IMR-90 (cell line): ENCODE measurements at regions not wholly inside any gene's neighbourhood (a gene's known extent, or its start where the extent isn't known, plus 50 kb on each side); places are given as distances from the start of the nearest gene placed in this dataset.

Experiments used
- ATAC-seq: fragments of 200-7000 bp; cut with Tn5 transposase; 2 replicates; pipeline ENCODE4 v1.9.1; 2020; ENCODE audit warnings: low read depth, mild to moderate bottlenecking, moderate library complexity
- BruUV-seq: library from RNA; stranded (reverse); fragments of 400-500 nt; replicated peaks from 2 replicates; lab custom pipeline; 2021; lab: Mats Ljungman, UMichigan
- CTCF ChIA-PET: fragments of 300-600 bp; formaldehyde crosslinking; extraction: SDS; loops from one replicate; lab custom pipeline; 2021; ENCODE audit warnings: antibody characterized with exemption; lab: Yijun Ruan, JAX
- POLR2A ChIA-PET: fragments of 300-600 bp; sonication (Branson Sonifier 250); formaldehyde crosslinking; loops from one replicate; lab custom pipeline; 2022; ENCODE audit warnings: antibody characterized with exemption; ENCODE audit not compliant: unreplicated experiment; lab: Charles Lee
- DNase-seq: peaks from one replicate; pipeline ENCODE4 v3.0.0; 2013
- H2AFZ ChIP-seq: replicated peaks from 2 replicates; pipeline ENCODE3; 2013; ENCODE audit warnings: low read length, mild to moderate bottlenecking; ENCODE audit not compliant: poor library complexity
- H2AK5ac ChIP-seq: 2 replicates; pipeline ENCODE4 v1.6.1; 2013; ENCODE audit warnings: low read depth, low read length, inconsistent platforms
- H2AK9ac ChIP-seq: replicated peaks from 2 replicates; pipeline ENCODE3; 2013; ENCODE audit warnings: mild to moderate bottlenecking, low read depth, low read length, moderate library complexity; ENCODE audit not compliant: poor library complexity
- H2BK120ac ChIP-seq: 2 replicates; pipeline ENCODE4 v1.6.1; 2013; ENCODE audit warnings: low read depth, low read length, inconsistent platforms
- H2BK15ac ChIP-seq: 3 replicates; pipeline ENCODE4 v1.6.1; 2013; ENCODE audit warnings: low read depth, low read length, inconsistent platforms
- H2BK20ac ChIP-seq: 2 replicates; pipeline ENCODE4 v1.6.1; 2013; ENCODE audit warnings: low read depth, mild to moderate bottlenecking, inconsistent platforms, low read length, moderate library complexity
- H2BK5ac ChIP-seq: 2 replicates; pipeline ENCODE4 v1.6.1; 2013; ENCODE audit warnings: mild to moderate bottlenecking, low read depth, low read length, inconsistent platforms; ENCODE audit not compliant: poor library complexity, severe bottlenecking
- H3K14ac ChIP-seq: replicated peaks from 2 replicates; pipeline ENCODE4 v1.6.1; 2013; ENCODE audit warnings: low read depth, low read length, inconsistent platforms
- H3K18ac ChIP-seq: 2 replicates; pipeline ENCODE4 v1.6.1; 2013; ENCODE audit warnings: low read depth, low read length, control low read depth
- H3K23ac ChIP-seq: 2 replicates; pipeline ENCODE4 v1.6.1; 2013; ENCODE audit warnings: low read depth, low read length, inconsistent platforms
- H3K27ac ChIP-seq: 2 replicates; pipeline ENCODE4 v1.5.1; 2013; ENCODE audit warnings: mild to moderate bottlenecking, control low read depth, low read length; ENCODE audit not compliant: insufficient read depth
- H3K27me3 ChIP-seq: 2 replicates; pipeline ENCODE4 v1.6.1; 2013; ENCODE audit warnings: low read length; ENCODE audit not compliant: control insufficient read depth, insufficient read depth
- H3K36me3 ChIP-seq: 2 replicates; pipeline ENCODE4 v1.6.1; 2013; ENCODE audit warnings: low read length, mixed read lengths; ENCODE audit not compliant: control insufficient read depth, insufficient read depth
- H3K4ac ChIP-seq: 2 replicates; pipeline ENCODE4 v1.6.1; 2013; ENCODE audit warnings: low read depth, low read length, inconsistent platforms
- H3K4me1 ChIP-seq: 2 replicates; pipeline ENCODE4 v1.6.1; 2013; ENCODE audit warnings: low read length, mixed read lengths; ENCODE audit not compliant: control insufficient read depth, insufficient read depth
- H3K4me2 ChIP-seq: 2 replicates; pipeline ENCODE4 v1.6.1; 2013; ENCODE audit warnings: low read depth, mild to moderate bottlenecking, control low read depth, low read length, moderate library complexity
- H3K4me3 ChIP-seq: 2 replicates; pipeline ENCODE4 v1.5.1; 2013; ENCODE audit warnings: low read depth, mild to moderate bottlenecking, control low read depth, low read length, moderate library complexity; ENCODE audit not compliant: insufficient read depth
- H3K56ac ChIP-seq: 2 replicates; pipeline ENCODE4 v1.6.1; 2013; ENCODE audit warnings: low read length, inconsistent platforms; ENCODE audit not compliant: insufficient read depth; ENCODE audit errors: extremely low read depth
- H3K79me1 ChIP-seq, 2 experiments: 2 replicates each; pipeline ENCODE4 v1.6.1; 2013; ENCODE audit warnings: low read length in 2 of 2, inconsistent platforms in 1 of 2, low read depth in 1 of 2
- H3K9ac ChIP-seq: 2 replicates; pipeline ENCODE4 v1.6.1; 2013; ENCODE audit warnings: low read depth, low read length, control low read depth
- H3K9me1 ChIP-seq: 2 replicates; pipeline ENCODE4 v1.6.1; 2013; ENCODE audit warnings: low read length, inconsistent platforms; ENCODE audit not compliant: insufficient read depth
- H3K9me3 ChIP-seq: 2 replicates; pipeline ENCODE4 v1.6.1; 2013; ENCODE audit warnings: low read length; ENCODE audit not compliant: control insufficient read depth, insufficient read depth
- H4K20me1 ChIP-seq: 2 replicates; pipeline ENCODE4 v1.6.1; 2013; ENCODE audit warnings: low read length, inconsistent platforms; ENCODE audit not compliant: insufficient read depth
- H4K5ac ChIP-seq: 2 replicates; pipeline ENCODE4 v1.6.1; 2013; ENCODE audit warnings: mild to moderate bottlenecking, low read depth, low read length, control low read depth
- H4K8ac ChIP-seq, 2 experiments: 2 replicates each; pipeline ENCODE4 v1.6.1; 2013; ENCODE audit warnings: low read depth in 2 of 2, low read length in 2 of 2, control low read depth in 1 of 2, inconsistent platforms in 1 of 2
- H4K91ac ChIP-seq: 2 replicates; pipeline ENCODE4 v1.6.1; 2013; ENCODE audit warnings: low read depth, low read length, inconsistent platforms; ENCODE audit not compliant: insufficient read depth
- ELK1 ChIP-seq: fragments of 150-350 bp; IDR thresholded peaks from 2 replicates; pipeline ENCODE4 v1.6.1; 2016; ENCODE audit warnings: low read depth, mild to moderate bottlenecking, low read length, moderate library complexity, borderline replicate concordance
- MAFK ChIP-seq: IDR thresholded peaks from 2 replicates; pipeline ENCODE4 v1.6.1; 2012; ENCODE audit warnings: low read depth, low read length, improper control_type of control experiment
- NFE2L2 ChIP-seq: fragments of 150-350 bp; IDR thresholded peaks from 2 replicates; pipeline ENCODE4 v1.6.1; 2016; ENCODE audit warnings: low read depth, mild to moderate bottlenecking, low read length
- whole genome bisulfite sequencing, 2 experiments: methylation state at CpG; one replicate each; pipeline versions ENCODE4 v1.1.5 to v1.1.7; 2013; ENCODE audit warnings: missing lambda C conversion rate in 2 of 2; ENCODE audit not compliant: insufficient read length in 1 of 2; ENCODE audit errors: extremely low coverage in 2 of 2; 5-methylcytosine and 5-hydroxymethylcytosine counted together
- dilution Hi-C: fragments of 300-500 bp; cut with HindIII; formaldehyde crosslinking; loops from one replicate; pipeline ENCODE4 v1.14.3; 2018; ENCODE audit warnings: low sequenced_read_pairs; ENCODE audit not compliant: unreplicated experiment
- in situ Hi-C: fragments of 300-500 bp; cut with MboI; formaldehyde crosslinking; loops from 3 replicates; pipeline ENCODE4 v1.14.3; 2019; ENCODE audit warnings: low sequenced_read_pairs, inconsistent platforms, mixed read lengths
- intact Hi-C: fragments of 100-400 bp; cut with micrococcal nuclease; formaldehyde crosslinking; loops from 2 replicates; pipeline ENCODE4 v1.10.0; 2022

- H3K36me3 ChIP-seq: no peaks in the 10 kb centered on the region
- no peaks in the 10 kb centered on the region; a peak in 1 of 4 replicates for H3K79me1 ChIP-seq
- no peak overlapping the region for H3K14ac ChIP-seq
- TF ChIP-seq ELK1 (no peak), MAFK (no peak), NFE2L2 (no peak)
- ChIA-PET POLR2A (no interaction called here), CTCF (interaction anchor here (0.6 kb wide), 1 partner anchor 1853 kb away, joined by 6 read pairs; no protein-coding TSS in a partner anchor)
- no TSS peak for BruUV-seq
- H3K4ac ChIP-seq: no peak overlapping the region
- H4K91ac ChIP-seq: no peak overlapping the region
- dilution Hi-C loops (no loop called here), intact Hi-C loops (no loop called here), in situ Hi-C loops (no loop called here)
- peaks cover 2% of the 10 kb centered on the region; the same call in 1 of the 2 replicates for H3K9me1 ChIP-seq
- no peak overlapping the region for H3K9ac ChIP-seq
- H2BK5ac ChIP-seq: no peak overlapping the region
- no peak overlapping the region for H2AK9ac ChIP-seq
- H2BK20ac ChIP-seq: no peak overlapping the region
- H3K56ac ChIP-seq: no peak overlapping the region
- DNase-seq (no peak), ATAC-seq (no peak)
- no peak overlapping the region for H4K8ac ChIP-seq
- H3K27me3 ChIP-seq: no peaks in the 10 kb centered on the region
- no peak overlapping the region for H2BK15ac ChIP-seq
- H4K5ac ChIP-seq: no peak overlapping the region
- H3K18ac ChIP-seq: no peak overlapping the region
- no peaks in the 10 kb centered on the region for H4K20me1 ChIP-seq
- H3K4me1 ChIP-seq: no peaks in the 10 kb centered on the region
- H3K27ac ChIP-seq: no peak overlapping the region
- no peak overlapping the region for H3K23ac ChIP-seq
- H3K4me2 ChIP-seq: no peak overlapping the region
- no peak overlapping the region for H2AFZ ChIP-seq
- no peak overlapping the region for H2BK120ac ChIP-seq
- H2AK5ac ChIP-seq: no peak overlapping the region
- no peak overlapping the region for H3K4me3 ChIP-seq
- no peaks in the 10 kb centered on the region for H3K9me3 ChIP-seq
- no CpG with 5 or more reads among the region's 3 CpGs for WGBS, 2 experiments
Measured at GRCh38 chr2:196487417-196487816, 152.1 kb upstream of the CCDC150 start.
